IMR-90 (cell line): ENCODE measurements at regions not wholly inside any gene's neighbourhood (a gene's known extent, or its start where the extent isn't known, plus 50 kb on each side); places are given as distances from the start of the nearest gene placed in this dataset.

Experiments
- ATAC-seq: fragments of 200-7000 bp; cut with Tn5 transposase; 2 replicates; pipeline ENCODE4 v1.9.1; 2020; ENCODE audit warnings: low read depth, mild to moderate bottlenecking, moderate library complexity
- BruUV-seq: library from RNA; stranded (reverse); fragments of 400-500 nt; replicated peaks from 2 replicates; lab custom pipeline; 2021; lab: Mats Ljungman, UMichigan
- CTCF ChIA-PET: fragments of 300-600 bp; formaldehyde crosslinking; extraction: SDS; loops from one replicate; lab custom pipeline; 2021; ENCODE audit warnings: antibody characterized with exemption; lab: Yijun Ruan, JAX
- POLR2A ChIA-PET: fragments of 300-600 bp; sonication (Branson Sonifier 250); formaldehyde crosslinking; loops from one replicate; lab custom pipeline; 2022; ENCODE audit warnings: antibody characterized with exemption; ENCODE audit not compliant: unreplicated experiment; lab: Charles Lee
- DNase-seq: peaks from one replicate; pipeline ENCODE4 v3.0.0; 2013
- H2AFZ ChIP-seq: replicated peaks from 2 replicates; pipeline ENCODE3; 2013; ENCODE audit warnings: low read length, mild to moderate bottlenecking; ENCODE audit not compliant: poor library complexity
- H2AK5ac ChIP-seq: 2 replicates; pipeline ENCODE4 v1.6.1; 2013; ENCODE audit warnings: low read depth, low read length, inconsistent platforms
- H2AK9ac ChIP-seq: replicated peaks from 2 replicates; pipeline ENCODE3; 2013; ENCODE audit warnings: mild to moderate bottlenecking, low read depth, low read length, moderate library complexity; ENCODE audit not compliant: poor library complexity
- H2BK120ac ChIP-seq: 2 replicates; pipeline ENCODE4 v1.6.1; 2013; ENCODE audit warnings: low read depth, low read length, inconsistent platforms
- H2BK15ac ChIP-seq: 3 replicates; pipeline ENCODE4 v1.6.1; 2013; ENCODE audit warnings: low read depth, low read length, inconsistent platforms
- H2BK20ac ChIP-seq: 2 replicates; pipeline ENCODE4 v1.6.1; 2013; ENCODE audit warnings: low read depth, mild to moderate bottlenecking, inconsistent platforms, low read length, moderate library complexity
- H2BK5ac ChIP-seq: 2 replicates; pipeline ENCODE4 v1.6.1; 2013; ENCODE audit warnings: mild to moderate bottlenecking, low read depth, low read length, inconsistent platforms; ENCODE audit not compliant: poor library complexity, severe bottlenecking
- H3K14ac ChIP-seq: replicated peaks from 2 replicates; pipeline ENCODE4 v1.6.1; 2013; ENCODE audit warnings: low read depth, low read length, inconsistent platforms
- H3K18ac ChIP-seq: 2 replicates; pipeline ENCODE4 v1.6.1; 2013; ENCODE audit warnings: low read depth, low read length, control low read depth
- H3K23ac ChIP-seq: 2 replicates; pipeline ENCODE4 v1.6.1; 2013; ENCODE audit warnings: low read depth, low read length, inconsistent platforms
- H3K27ac ChIP-seq: 2 replicates; pipeline ENCODE4 v1.5.1; 2013; ENCODE audit warnings: mild to moderate bottlenecking, control low read depth, low read length; ENCODE audit not compliant: insufficient read depth
- H3K27me3 ChIP-seq: 2 replicates; pipeline ENCODE4 v1.6.1; 2013; ENCODE audit warnings: low read length; ENCODE audit not compliant: control insufficient read depth, insufficient read depth
- H3K36me3 ChIP-seq: 2 replicates; pipeline ENCODE4 v1.6.1; 2013; ENCODE audit warnings: low read length, mixed read lengths; ENCODE audit not compliant: control insufficient read depth, insufficient read depth
- H3K4ac ChIP-seq: 2 replicates; pipeline ENCODE4 v1.6.1; 2013; ENCODE audit warnings: low read depth, low read length, inconsistent platforms
- H3K4me1 ChIP-seq: 2 replicates; pipeline ENCODE4 v1.6.1; 2013; ENCODE audit warnings: low read length, mixed read lengths; ENCODE audit not compliant: control insufficient read depth, insufficient read depth
- H3K4me2 ChIP-seq: 2 replicates; pipeline ENCODE4 v1.6.1; 2013; ENCODE audit warnings: low read depth, mild to moderate bottlenecking, control low read depth, low read length, moderate library complexity
- H3K4me3 ChIP-seq: 2 replicates; pipeline ENCODE4 v1.5.1; 2013; ENCODE audit warnings: low read depth, mild to moderate bottlenecking, control low read depth, low read length, moderate library complexity; ENCODE audit not compliant: insufficient read depth
- H3K56ac ChIP-seq: 2 replicates; pipeline ENCODE4 v1.6.1; 2013; ENCODE audit warnings: low read length, inconsistent platforms; ENCODE audit not compliant: insufficient read depth; ENCODE audit errors: extremely low read depth
- H3K79me1 ChIP-seq, 2 experiments: 2 replicates each; pipeline ENCODE4 v1.6.1; 2013; ENCODE audit warnings: low read length in 2 of 2, inconsistent platforms in 1 of 2, low read depth in 1 of 2
- H3K9ac ChIP-seq: 2 replicates; pipeline ENCODE4 v1.6.1; 2013; ENCODE audit warnings: low read depth, low read length, control low read depth
- H3K9me1 ChIP-seq: 2 replicates; pipeline ENCODE4 v1.6.1; 2013; ENCODE audit warnings: low read length, inconsistent platforms; ENCODE audit not compliant: insufficient read depth
- H3K9me3 ChIP-seq: 2 replicates; pipeline ENCODE4 v1.6.1; 2013; ENCODE audit warnings: low read length; ENCODE audit not compliant: control insufficient read depth, insufficient read depth
- H4K20me1 ChIP-seq: 2 replicates; pipeline ENCODE4 v1.6.1; 2013; ENCODE audit warnings: low read length, inconsistent platforms; ENCODE audit not compliant: insufficient read depth
- H4K5ac ChIP-seq: 2 replicates; pipeline ENCODE4 v1.6.1; 2013; ENCODE audit warnings: mild to moderate bottlenecking, low read depth, low read length, control low read depth
- H4K8ac ChIP-seq, 2 experiments: 2 replicates each; pipeline ENCODE4 v1.6.1; 2013; ENCODE audit warnings: low read depth in 2 of 2, low read length in 2 of 2, control low read depth in 1 of 2, inconsistent platforms in 1 of 2
- H4K91ac ChIP-seq: 2 replicates; pipeline ENCODE4 v1.6.1; 2013; ENCODE audit warnings: low read depth, low read length, inconsistent platforms; ENCODE audit not compliant: insufficient read depth
- BHLHE40 ChIP-seq: fragments of 150-350 bp; IDR thresholded peaks from 2 replicates; pipeline ENCODE4 v1.6.1; 2016; ENCODE audit warnings: mild to moderate bottlenecking, low read depth, low read length
- CEBPB ChIP-seq: IDR thresholded peaks from 2 replicates; pipeline ENCODE4 v1.6.1; 2012; ENCODE audit warnings: low read depth, low read length, improper control_type of control experiment
- CHD1 ChIP-seq: IDR thresholded peaks from 2 replicates; pipeline ENCODE4 v1.6.1; 2012; ENCODE audit warnings: low read depth, low read length, improper control_type of control experiment
- FOS ChIP-seq: fragments of 150-350 bp; IDR thresholded peaks from 2 replicates; pipeline ENCODE4 v1.6.1; 2016; ENCODE audit warnings: low read depth, low read length
- MAFK ChIP-seq: IDR thresholded peaks from 2 replicates; pipeline ENCODE4 v1.6.1; 2012; ENCODE audit warnings: low read depth, low read length, improper control_type of control experiment
- MAZ ChIP-seq: IDR thresholded peaks from 2 replicates; pipeline ENCODE4 v1.6.1; 2012; ENCODE audit warnings: low read depth, mild to moderate bottlenecking, low read length, improper control_type of control experiment, moderate library complexity, borderline replicate concordance
- MXI1 ChIP-seq: IDR thresholded peaks from 2 replicates; pipeline ENCODE4 v1.6.1; 2012; ENCODE audit warnings: low read depth, mild to moderate bottlenecking, low read length, moderate library complexity, borderline replicate concordance
- NFE2L2 ChIP-seq: fragments of 150-350 bp; IDR thresholded peaks from 2 replicates; pipeline ENCODE4 v1.6.1; 2016; ENCODE audit warnings: low read depth, mild to moderate bottlenecking, low read length
- POLR2A ChIP-seq: IDR thresholded peaks from 2 replicates; pipeline ENCODE4 v1.6.1; 2012; ENCODE audit warnings: mild to moderate bottlenecking, low read depth, low read length
- RAD21 ChIP-seq: IDR thresholded peaks from 2 replicates; pipeline ENCODE4 v1.6.1; 2012; ENCODE audit warnings: low read length, improper control_type of control experiment
- RCOR1 ChIP-seq: IDR thresholded peaks from 2 replicates; pipeline ENCODE4 v1.6.1; 2012; ENCODE audit warnings: mild to moderate bottlenecking, low read length, improper control_type of control experiment; ENCODE audit not compliant: insufficient replicate concordance
- RFX5 ChIP-seq: IDR thresholded peaks from 2 replicates; pipeline ENCODE4 v1.8.0; 2012; ENCODE audit warnings: low read depth, mild to moderate bottlenecking, low read length, moderate library complexity
- SMC3 ChIP-seq: fragments of 150-350 bp; IDR thresholded peaks from 2 replicates; pipeline ENCODE4 v1.6.1; 2016; ENCODE audit warnings: low read depth, mild to moderate bottlenecking, antibody characterized with exemption, low read length, moderate library complexity
- WGBS, 2 experiments: methylation state at CpG; one replicate each; pipeline versions ENCODE4 v1.1.5 to v1.1.7; 2013; ENCODE audit warnings: missing lambda C conversion rate in 2 of 2; ENCODE audit not compliant: insufficient read length in 1 of 2; ENCODE audit errors: extremely low coverage in 2 of 2; 5-methylcytosine and 5-hydroxymethylcytosine counted together
- dilution Hi-C: fragments of 300-500 bp; cut with HindIII; formaldehyde crosslinking; loops from one replicate; pipeline ENCODE4 v1.14.3; 2018; ENCODE audit warnings: low sequenced_read_pairs; ENCODE audit not compliant: unreplicated experiment
- in situ Hi-C: fragments of 300-500 bp; cut with MboI; formaldehyde crosslinking; loops from 3 replicates; pipeline ENCODE4 v1.14.3; 2019; ENCODE audit warnings: low sequenced_read_pairs, inconsistent platforms, mixed read lengths
- intact Hi-C: fragments of 100-400 bp; cut with micrococcal nuclease; formaldehyde crosslinking; loops from 2 replicates; pipeline ENCODE4 v1.10.0; 2022
- TF ChIP-seq, protein P1 (sequence below): conservative IDR thresholded peaks from 2 replicates; pipeline ENCODE4 v1.5.1; 2012; ENCODE audit warnings: mild to moderate bottlenecking, low read depth, low read length, improper control_type of control experiment
- TF ChIP-seq, protein P2 (sequence below): fragments of 150-350 bp; IDR thresholded peaks from 2 replicates; pipeline ENCODE4 v1.6.1; 2016; ENCODE audit warnings: low read depth, mild to moderate bottlenecking, low read length, moderate library complexity, borderline replicate concordance
- TF ChIP-seq, protein P3 (sequence below): fragments of 150-350 bp; IDR thresholded peaks from 2 replicates; pipeline ENCODE4 v1.6.1; 2017; ENCODE audit warnings: mild to moderate bottlenecking, antibody characterized with exemption, low read length, low read depth

DNA sequence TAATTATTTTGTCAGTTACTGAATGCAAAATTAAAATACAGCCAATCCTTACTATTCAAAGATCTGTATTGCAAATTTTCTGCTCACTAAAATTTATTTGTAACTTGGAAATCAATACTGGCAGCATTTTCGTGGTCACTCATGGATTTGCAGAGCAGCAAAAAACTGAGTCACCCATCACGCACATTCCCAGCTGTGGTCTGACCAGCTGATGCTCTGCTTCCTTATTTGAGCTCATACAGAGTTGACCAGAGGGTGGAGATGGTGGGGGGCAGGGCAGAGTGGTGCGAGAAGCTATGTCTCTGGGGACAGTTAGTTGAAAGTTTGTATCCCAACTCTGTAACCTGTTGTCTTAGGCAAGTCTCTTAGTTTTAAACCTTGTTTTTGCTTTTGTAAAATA is 214.8 kb downstream of the SPCS3 start:
- Histone ChIP-seq H3K4me3 (no peak overlapping the region), H2BK15ac (peak overlapping the region; percentile 59; the same call in 1 of the 3 replicates), H2BK120ac (0 out of 2 replicates have a peak overlapping the region, but pooled peaks have one; percentile 13), H2AFZ (peak overlapping the region; percentile 68), H3K9ac (no peak overlapping the region), H3K9me3 (no peaks in the 10 kb centered on the region), H4K8ac (peak overlapping the region in 1 of 2 experiments; percentile 2; a peak in 1 of 4 replicates), H2AK5ac (no peak overlapping the region), H3K4ac (peak overlapping the region; percentile 1; the same call in 1 of the 2 replicates), H3K4me2 (no peak overlapping the region), H2BK20ac (0 out of 2 replicates have a peak overlapping the region, but pooled peaks have one; percentile 2), H4K5ac (no peak overlapping the region), H3K79me1 (no peaks in the 10 kb centered on the region), H3K36me3 (no peaks in the 10 kb centered on the region), H2AK9ac (no peak overlapping the region), H3K4me1 (peaks cover 5% of the 10 kb centered on the region; the same call in 1 of the 2 replicates), H3K18ac (no peak overlapping the region), H3K27ac (no peak overlapping the region), H4K91ac (no peak overlapping the region), H3K23ac (no peak overlapping the region; the same call in 1 of the 2 replicates), H3K14ac (0 out of 2 replicates have a peak overlapping the region, but pooled peaks have one; percentile 7), H3K9me1 (peaks cover 3% of the 10 kb centered on the region), H4K20me1 (no peaks in the 10 kb centered on the region), H3K27me3 (no peaks in the 10 kb centered on the region), H3K56ac (no peak overlapping the region), H2BK5ac (no peak overlapping the region)
- DNase-seq (peak; percentile 95), ATAC-seq (peak; percentile 68)
- in situ Hi-C loops (no loop called here), intact Hi-C loops (no loop called here), dilution Hi-C loops (no loop called here)
- CTCF ChIA-PET: no interaction called here
- POLR2A ChIA-PET: no interaction called here
- TF ChIP-seq, protein P1, sequence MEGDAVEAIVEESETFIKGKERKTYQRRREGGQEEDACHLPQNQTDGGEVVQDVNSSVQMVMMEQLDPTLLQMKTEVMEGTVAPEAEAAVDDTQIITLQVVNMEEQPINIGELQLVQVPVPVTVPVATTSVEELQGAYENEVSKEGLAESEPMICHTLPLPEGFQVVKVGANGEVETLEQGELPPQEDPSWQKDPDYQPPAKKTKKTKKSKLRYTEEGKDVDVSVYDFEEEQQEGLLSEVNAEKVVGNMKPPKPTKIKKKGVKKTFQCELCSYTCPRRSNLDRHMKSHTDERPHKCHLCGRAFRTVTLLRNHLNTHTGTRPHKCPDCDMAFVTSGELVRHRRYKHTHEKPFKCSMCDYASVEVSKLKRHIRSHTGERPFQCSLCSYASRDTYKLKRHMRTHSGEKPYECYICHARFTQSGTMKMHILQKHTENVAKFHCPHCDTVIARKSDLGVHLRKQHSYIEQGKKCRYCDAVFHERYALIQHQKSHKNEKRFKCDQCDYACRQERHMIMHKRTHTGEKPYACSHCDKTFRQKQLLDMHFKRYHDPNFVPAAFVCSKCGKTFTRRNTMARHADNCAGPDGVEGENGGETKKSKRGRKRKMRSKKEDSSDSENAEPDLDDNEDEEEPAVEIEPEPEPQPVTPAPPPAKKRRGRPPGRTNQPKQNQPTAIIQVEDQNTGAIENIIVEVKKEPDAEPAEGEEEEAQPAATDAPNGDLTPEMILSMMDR: no peak
- TF ChIP-seq FOS (no peak; the same call in 1 of the 2 replicates), CHD1 (no peak), NFE2L2 (peak; percentile 17; the same call in 1 of the 2 replicates), CEBPB (no peak), RFX5 (no peak), RCOR1 (no peak), BHLHE40 (peak; percentile 56), MXI1 (no peak), POLR2A (no peak), MAFK (no peak), RAD21 (peak; percentile 22), MAZ (no peak), SMC3 (no peak)
- TF ChIP-seq, protein P2, sequence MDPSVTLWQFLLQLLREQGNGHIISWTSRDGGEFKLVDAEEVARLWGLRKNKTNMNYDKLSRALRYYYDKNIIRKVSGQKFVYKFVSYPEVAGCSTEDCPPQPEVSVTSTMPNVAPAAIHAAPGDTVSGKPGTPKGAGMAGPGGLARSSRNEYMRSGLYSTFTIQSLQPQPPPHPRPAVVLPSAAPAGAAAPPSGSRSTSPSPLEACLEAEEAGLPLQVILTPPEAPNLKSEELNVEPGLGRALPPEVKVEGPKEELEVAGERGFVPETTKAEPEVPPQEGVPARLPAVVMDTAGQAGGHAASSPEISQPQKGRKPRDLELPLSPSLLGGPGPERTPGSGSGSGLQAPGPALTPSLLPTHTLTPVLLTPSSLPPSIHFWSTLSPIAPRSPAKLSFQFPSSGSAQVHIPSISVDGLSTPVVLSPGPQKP: no peak
- TF ChIP-seq, protein P3, sequence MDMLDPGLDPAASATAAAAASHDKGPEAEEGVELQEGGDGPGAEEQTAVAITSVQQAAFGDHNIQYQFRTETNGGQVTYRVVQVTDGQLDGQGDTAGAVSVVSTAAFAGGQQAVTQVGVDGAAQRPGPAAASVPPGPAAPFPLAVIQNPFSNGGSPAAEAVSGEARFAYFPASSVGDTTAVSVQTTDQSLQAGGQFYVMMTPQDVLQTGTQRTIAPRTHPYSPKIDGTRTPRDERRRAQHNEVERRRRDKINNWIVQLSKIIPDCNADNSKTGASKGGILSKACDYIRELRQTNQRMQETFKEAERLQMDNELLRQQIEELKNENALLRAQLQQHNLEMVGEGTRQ: peak; percentile 57; the same call in 1 of the 2 replicates
- WGBS, 2 experiments: 60% methylated on average over 1 of the region's 3 CpGs; no CpG with 5 or more reads in 1 of the 2 experiments
- BruUV-seq: no TSS peak
